Heart left ventricle (tissue), 13 donors: ENCODE measurements at regions not wholly inside any gene's neighbourhood (a gene's known extent, or its start where the extent isn't known, plus 50 kb on each side); places are given as distances from the start of the nearest gene placed in this dataset.

ENCODE experiments used
- CTCF ChIP-seq, 12 donors: fragments of 200-600 bp; sonication (generic) in 4 of 12; IDR thresholded peaks; one replicate each; pipeline versions ENCODE4 v1.5.0 to v1.8.0; 2018 to 2022; ENCODE audit warnings: antibody characterized with exemption in 12 of 12, mild to moderate bottlenecking in 5 of 12
- POLR2A ChIP-seq, 2 donors: fragments of 450-650 bp; IDR thresholded peaks; one replicate each; pipeline ENCODE4 v1.6.1; 2017; ENCODE audit warnings: antibody characterized with exemption in 2 of 2, mild to moderate bottlenecking in 2 of 2, moderate library complexity in 2 of 2
- donor health status: ischemic (EF 13 %, LVEDD 7.1; RV severe dilation, severe dysfunction).
- donor health status: DM: no; HTN: yes; CAD: no.
- donor health status: DM: no; HTN: no; CAD: no.
- donor health status: ischemic (EF 25% LVEDD 6.9; RV normal size, moderate dysfunction).
- donor health status: ischemic (EF 25% LVEDD 5.7; RV mildly dilated, moderate dysfunction).
- donor health status: ischemic (EF 35%, LVEDD 5.7; RV mildly dilated, moderate dysfunction).
- donor health status: nonischemic (EF 11% LVEDD 7.7; RV severe dilation, severe dysfunction).
- donor health status: DM: yes; HTN: yes; CAD: no.
- donor health status: PGD.
- donor health status: ischemic (EF 29% LVEDD 5.4; RV normal size, mild dysfunction).
- donor health status: nonischemic (EF 23%, LVEDD 6.1; RV moderate dilation, normal function).

GRCh38 chr4:55247521-55247920, 98.5 kb upstream of the SRD5A3 start:
- no peak for TF ChIP-seq CTCF (IDR thresholded peaks at IDR 0.05)
- no peak for TF ChIP-seq POLR2A (IDR thresholded peaks at IDR 0.05)
